Activated T-cell treated with anti-CD3 and anti-CD28 coated beads for 1 hour (primary cell): ENCODE measurements at regions not wholly inside any gene's neighbourhood (a gene's known extent, or its start where the extent isn't known, plus 50 kb on each side); places are given as distances from the start of the nearest gene placed in this dataset.

Source experiments
- DNase-seq: peaks from one replicate; pipeline ENCODE4 v3.0.0-alpha.2; 2020; ENCODE audit warnings: low read depth

- DNase-seq, result no peak
Observed at GRCh38 chr3:25229586-25229985, 198.5 kb upstream of the RARB start.

DNA sequence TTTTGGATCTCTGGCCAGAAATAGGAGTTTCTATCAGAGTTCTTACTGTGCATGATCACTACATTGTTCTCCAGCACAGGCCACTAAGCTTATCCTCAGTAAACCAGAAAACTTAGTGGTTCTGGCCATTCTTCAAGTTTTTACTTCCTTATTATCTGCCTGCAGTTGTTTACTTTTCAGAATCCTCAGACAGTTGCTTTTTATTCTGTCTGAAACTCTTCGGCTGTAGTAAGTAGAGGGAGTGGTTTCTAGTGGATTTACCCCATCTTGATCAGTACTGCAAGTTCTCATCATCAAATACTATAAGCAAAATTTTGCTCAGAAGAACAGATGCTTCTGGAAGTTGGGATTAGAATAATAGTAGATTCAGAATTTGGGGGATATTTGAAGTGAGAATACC is 193.0 kb upstream of the RARB start:
- DNase-seq, result no peak

- DNase-seq, result no peak
Observed at GRCh38 chr3:25235466-25235865, 192.6 kb upstream of the RARB start.

DNA sequence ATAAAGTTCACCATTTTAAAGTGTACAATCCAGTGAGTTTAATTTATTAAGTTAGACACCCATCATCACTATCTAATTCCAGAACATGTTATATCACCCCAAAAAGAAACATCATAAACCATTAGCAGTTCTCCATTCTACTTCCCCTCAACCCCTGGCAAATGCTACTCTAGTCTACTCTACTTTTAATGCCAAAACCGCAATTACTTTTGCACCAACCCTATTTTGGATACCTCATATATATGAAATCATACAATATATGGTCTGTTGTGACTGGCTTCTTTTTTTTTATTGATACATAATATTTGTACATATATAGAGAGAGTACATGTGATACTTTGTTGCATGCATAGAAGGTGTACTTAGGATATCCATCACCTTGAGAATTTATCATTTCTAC is 190.5 kb upstream of the RARB start:
- no peak for DNase-seq

- DNase-seq, result no peak
Observed at GRCh38 chr3:25239042-25239441, 189.0 kb upstream of the RARB start.

GRCh38 chr3:25246913-25247312 is 181.2 kb upstream of the RARB start:
- DNase-seq, result no peak

- DNase-seq, result no peak
Observed at GRCh38 chr3:25252291-25252690, 175.8 kb upstream of the RARB start.

GRCh38 chr3:25257026-25257425 is 171.0 kb upstream of the RARB start:
- DNase-seq, result no peak

- DNase-seq, result no peak
Observed at GRCh38 chr3:25259871-25260270, 168.2 kb upstream of the RARB start.

GRCh38 chr3:25262322-25262721 is 165.7 kb upstream of the RARB start:
- no peak for DNase-seq

- no peak for DNase-seq
Observed at GRCh38 chr3:25265284-25265683, 162.8 kb upstream of the RARB start.

- no peak for DNase-seq
Observed at GRCh38 chr3:25266677-25267076, 161.4 kb upstream of the RARB start.

DNA sequence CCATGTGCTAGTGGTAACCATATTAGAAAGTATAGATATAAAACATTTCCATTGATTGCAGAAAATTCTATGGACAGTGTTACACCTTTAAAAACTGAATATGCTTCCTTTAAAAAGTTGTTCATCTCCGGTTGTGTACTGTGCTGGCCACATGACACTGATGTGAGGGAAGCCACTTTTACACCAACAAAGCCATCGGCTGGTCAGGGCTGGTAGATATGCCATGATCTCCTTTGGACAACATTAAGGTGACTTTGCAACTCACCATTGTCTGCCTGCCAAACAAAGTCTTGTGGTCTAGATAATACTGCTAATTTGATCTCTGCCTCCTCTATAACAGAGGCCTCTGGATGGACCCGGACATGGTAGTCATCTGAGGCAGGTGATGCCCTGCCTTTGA is 156.0 kb upstream of the RARB start:
- DNase-seq, result no peak

DNA sequence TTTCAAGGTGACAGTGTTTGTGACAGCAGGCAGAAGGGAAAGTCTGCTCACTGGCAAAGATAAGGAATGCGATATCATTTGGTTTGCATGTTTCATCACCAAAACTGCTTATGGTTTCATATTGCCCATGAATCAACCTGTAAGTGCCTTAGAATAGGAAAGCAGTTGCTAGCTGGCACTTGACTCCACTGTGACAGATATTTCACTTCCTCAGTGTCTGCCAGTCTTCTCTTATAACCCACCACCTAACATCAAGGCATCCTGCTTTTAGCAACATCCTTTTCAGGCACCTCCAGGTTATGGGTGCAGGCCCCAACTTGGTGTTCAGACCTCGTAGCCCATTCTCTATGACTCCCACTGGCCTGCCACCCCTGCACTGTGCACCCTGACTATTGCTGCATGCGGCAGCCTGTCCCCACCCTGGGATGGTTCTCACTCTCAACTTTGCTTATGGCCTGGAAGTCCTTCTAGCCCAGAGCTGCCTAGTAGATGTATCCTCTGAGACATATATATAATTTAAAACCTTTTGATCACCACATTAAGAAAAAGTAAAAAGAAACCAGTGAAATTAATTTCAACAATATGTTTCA is 154.4 kb upstream of the RARB start:
- no peak for DNase-seq

DNA sequence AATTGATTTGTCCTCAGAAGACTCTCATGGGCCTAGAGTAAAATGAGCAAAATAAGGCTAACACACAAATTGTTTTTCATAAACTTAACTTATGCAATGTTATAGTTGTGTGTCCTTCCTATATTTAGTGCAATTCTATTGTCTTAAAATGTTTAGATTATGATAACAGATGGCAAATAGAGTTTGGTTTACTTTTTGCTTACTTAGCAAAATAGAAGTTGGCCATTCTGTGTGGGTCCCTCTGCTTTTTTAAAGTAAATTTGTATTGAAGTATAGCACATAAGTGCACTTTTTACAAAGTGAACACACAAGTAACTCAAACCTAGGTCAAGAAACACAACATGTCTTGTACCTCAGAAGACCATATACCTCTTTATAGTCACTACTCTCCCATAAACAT is 150.6 kb upstream of the RARB start:
- DNase-seq, result no peak

GRCh38 chr3:25281041-25281731 is 146.9 kb upstream of the RARB start:
- no peak for DNase-seq

DNA sequence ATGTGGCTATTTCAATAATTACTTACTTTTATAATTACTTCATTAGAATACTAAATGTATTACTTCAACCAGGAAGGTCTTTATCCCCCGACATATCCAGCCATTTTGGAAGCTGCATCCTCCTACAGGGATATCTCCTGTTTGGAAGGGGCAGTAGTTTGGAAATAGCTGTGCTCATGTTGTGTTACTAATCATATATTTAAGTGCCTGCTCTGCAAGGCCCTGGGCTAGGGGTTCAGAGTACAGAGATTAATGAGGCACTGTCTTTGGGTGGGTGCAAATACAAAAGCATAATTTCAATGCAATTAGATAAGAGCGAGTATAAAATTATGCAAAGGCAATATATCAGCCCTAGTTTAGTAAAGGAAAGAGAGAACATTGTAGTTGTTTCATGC is 146.3 kb upstream of the RARB start:
- no peak for DNase-seq

- DNase-seq, result no peak
Observed at GRCh38 chr3:25283613-25284012, 144.4 kb upstream of the RARB start.

GRCh38 chr3:25284249-25284648 is 143.8 kb upstream of the RARB start:
- no peak for DNase-seq

DNA sequence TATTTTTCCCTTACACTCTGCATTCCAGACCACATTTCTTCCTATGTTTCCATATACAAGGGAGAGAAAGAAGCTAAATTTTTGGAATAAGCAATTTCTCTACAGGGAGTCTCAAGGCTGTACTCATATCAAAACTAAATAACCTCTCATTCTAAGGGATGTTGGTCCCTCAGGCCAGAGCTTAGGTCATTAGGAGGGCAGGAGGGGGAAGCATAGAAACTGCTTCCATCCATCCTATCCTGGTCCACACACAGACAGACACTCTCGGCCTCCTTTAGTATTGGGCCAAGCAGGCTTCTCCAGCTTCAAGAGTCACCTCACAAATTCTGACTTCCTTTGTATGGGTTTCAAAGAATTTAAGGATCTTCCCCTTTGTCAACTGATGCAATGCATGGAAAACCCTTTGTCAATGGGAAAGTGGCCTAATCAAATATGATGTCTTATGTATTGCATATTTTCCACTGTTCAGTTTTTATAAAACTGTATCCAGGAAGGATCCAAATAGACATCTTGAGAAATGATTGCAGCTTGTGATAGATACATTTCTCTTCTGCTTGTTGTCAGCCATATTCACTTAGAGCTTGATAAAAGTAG is 140.7 kb upstream of the RARB start:
- no peak for DNase-seq

GRCh38 chr3:25288413-25288812 is 139.7 kb upstream of the RARB start:
- DNase-seq, result no peak

DNA sequence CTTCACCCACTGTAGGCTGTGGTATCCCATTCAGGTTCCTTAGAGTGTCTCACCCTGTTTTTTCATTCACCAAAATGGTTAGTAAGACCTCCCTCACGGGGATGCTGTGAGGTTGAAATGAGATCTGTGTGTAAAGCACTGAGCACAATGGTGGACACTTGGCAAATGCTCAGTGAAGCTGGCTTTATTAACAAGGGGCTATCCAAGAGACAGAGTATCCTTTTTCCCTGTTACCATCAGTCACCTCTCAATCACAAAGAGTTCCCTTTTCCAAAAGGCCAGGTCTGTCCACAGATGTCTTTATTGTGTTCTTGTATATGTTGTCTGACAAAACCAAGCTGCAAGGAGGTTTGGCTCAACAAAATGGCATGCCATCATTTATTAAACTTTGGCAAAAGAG is 138.9 kb upstream of the RARB start:
- DNase-seq, result no peak

GRCh38 chr3:25289663-25290062 is 138.4 kb upstream of the RARB start:
- DNase-seq, result no peak

DNA sequence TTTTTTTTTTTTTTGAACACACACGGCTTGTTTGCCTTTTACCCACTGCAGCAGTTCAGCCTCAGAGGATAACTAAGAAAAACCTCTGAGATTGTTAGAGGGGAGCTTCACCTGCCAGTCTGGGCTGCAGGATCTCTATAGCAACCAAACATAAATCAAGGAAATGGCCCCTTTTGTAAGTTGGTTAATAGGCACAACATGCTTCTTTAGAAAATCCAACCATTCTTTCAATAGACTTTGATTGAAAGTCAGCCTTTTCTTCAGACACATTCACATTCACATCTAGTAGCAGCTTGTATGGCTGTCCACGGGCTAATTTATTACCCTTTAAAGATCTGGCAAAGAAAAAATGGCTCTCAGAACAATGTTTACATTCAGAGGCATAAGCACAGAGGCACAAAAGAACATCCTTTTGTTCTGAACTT is 136.6 kb upstream of the RARB start:
- DNase-seq, result no peak
